Upper lobe of left lung (tissue), 6 donors: ENCODE measurements at regions not wholly inside any gene's neighbourhood (a gene's known extent, or its start where the extent isn't known, plus 50 kb on each side); places are given as distances from the start of the nearest gene placed in this dataset.

Experiments used
- ATAC-seq, 2 donors: fragments of 200-7000 bp; cut with Tn5 transposase; one replicate each; pipeline ENCODE4 v1.9.1; 2022; ENCODE audit warnings: mild to moderate bottlenecking in 2 of 2, moderate library complexity in 2 of 2; ENCODE audit not compliant: low FRiP score in 2 of 2
- DNase-seq, 2 donors: peaks; one replicate each; pipeline ENCODE4 v3.0.0-alpha.2; 2019 to 2020
- H3K27ac ChIP-seq, 4 donors: fragments of 200-600 bp; sonication (generic); one replicate each; pipeline ENCODE4 v1.5.1; 2016 to 2019
- H3K27me3 ChIP-seq, 4 donors: fragments of 200-600 bp; sonication (generic); one replicate each; pipeline ENCODE4 v1.5.1; 2017 to 2019
- H3K36me3 ChIP-seq, 4 donors: fragments of 200-600 bp; sonication (generic); one replicate each; pipeline ENCODE4 v1.5.1; 2016 to 2019
- H3K4me1 ChIP-seq, 4 donors: fragments of 200-600 bp; sonication (generic); one replicate each; pipeline ENCODE4 v1.5.1; 2018 to 2019
- H3K4me3 ChIP-seq, 4 donors: fragments of 200-600 bp; sonication (generic); one replicate each; pipeline ENCODE4 v1.5.1; 2017 to 2019; ENCODE audit warnings: mild to moderate bottlenecking in 2 of 4, moderate library complexity in 1 of 4
- H3K9me3 ChIP-seq, 4 donors: fragments of 200-600 bp; sonication (generic); one replicate each; pipeline ENCODE4 v1.5.1; 2018 to 2019
- CTCF ChIP-seq, 6 experiments: fragments of 450-650 bp in 4 of 6; fragments of 200-600 bp in 2 of 6; sonication (generic) in 2 of 6; IDR thresholded peaks; one replicate each; pipeline ENCODE4 v1.5.1; 2016 to 2019; ENCODE audit warnings: antibody characterized with exemption in 6 of 6
- EP300 ChIP-seq, 4 donors: sonication (generic); formaldehyde crosslinking; IDR thresholded peaks; one replicate each; pipeline ENCODE4 v1.5.1; 2017; ENCODE audit warnings: antibody characterized with exemption in 4 of 4, control low read depth in 2 of 4
- POLR2A ChIP-seq, 4 donors: fragments of 450-650 bp; IDR thresholded peaks; one replicate each; pipeline ENCODE4 v1.5.1; 2016 to 2017; ENCODE audit warnings: antibody characterized with exemption in 4 of 4, mild to moderate bottlenecking in 2 of 4
- POLR2AphosphoS5 ChIP-seq, 2 donors: sonication (generic); formaldehyde crosslinking; IDR thresholded peaks; one replicate each; pipeline ENCODE4 v1.5.1; 2017; ENCODE audit warnings: antibody characterized with exemption in 2 of 2
- WGBS, 2 donors: methylation state at CpG; one replicate each; pipeline ENCODE4 v1.1.5; 2017 to 2018; 5-methylcytosine and 5-hydroxymethylcytosine counted together
- donor health status: DM: no; HTN: no; CAD: no; lungs with moderate emphysema.
- donor health status: DM: no; HTN: yes; CAD: no; lungs with severe emphysema.

GRCh38 chr5:124870070-124870469 lies 123.6 kb upstream of the ZNF608 start:
- DNase-seq (no peak), ATAC-seq (no peak)
- H3K4me3 ChIP-seq = no peak overlapping the region
- H3K36me3 ChIP-seq = no peaks in the 10 kb centered on the region
- no peak for TF ChIP-seq CTCF (IDR thresholded peaks at IDR 0.05)
- H3K27me3 ChIP-seq = no peaks in the 10 kb centered on the region
- H3K4me1 ChIP-seq = peaks cover 35 to 59% (median 43%) of the 10 kb centered on the region in 4 donors
- H3K9me3 ChIP-seq = no peaks in the 10 kb centered on the region
- 31 to 38% methylated on average over 2 of the region's 2 CpGs for WGBS, 2 donors
- peak overlapping the region; percentile 14 to 73 (median 24) for H3K27ac ChIP-seq

- whole genome bisulfite sequencing, 2 donors = 81 to 88% methylated on average over 2 of the region's 2 CpGs
- DNase-seq = no peak
- ATAC-seq = no peak
- H3K27me3 ChIP-seq = no peaks in the 10 kb centered on the region
- H3K36me3 ChIP-seq = no peaks in the 10 kb centered on the region
- no peaks in the 10 kb centered on the region for H3K9me3 ChIP-seq
- TF ChIP-seq EP300 (IDR thresholded peaks at IDR 0.05) (no peak), CTCF (IDR thresholded peaks at IDR 0.05) (no peak), POLR2A (IDR thresholded peaks at IDR 0.05) (no peak), POLR2AphosphoS5 (IDR thresholded peaks at IDR 0.05) (no peak)
- H3K4me3 ChIP-seq = no peak overlapping the region
- H3K27ac ChIP-seq = no peak overlapping the region
- peaks cover 32 to 48% (median 36%) of the 10 kb centered on the region in 4 donors for H3K4me1 ChIP-seq
These were observed 124.9 kb upstream of the ZNF608 start for GRCh38 chr5:124871303-124871702.

GRCh38 chr5:124872086-124872485 lies 125.6 kb upstream of the ZNF608 start:
- DNase-seq (no peak), ATAC-seq (no peak)
- Histone ChIP-seq H3K36me3 (no peaks in the 10 kb centered on the region), H3K4me3 (no peak overlapping the region), H3K27me3 (no peaks in the 10 kb centered on the region), H3K9me3 (no peaks in the 10 kb centered on the region), H3K4me1 (peaks cover 24 to 41% (median 28%) of the 10 kb centered on the region in 4 donors), H3K27ac (peak overlapping the region in 1 of 4 donors; percentile 28)
- no peak for TF ChIP-seq EP300 (IDR thresholded peaks at IDR 0.05)
- WGBS, 2 donors = 70 to 76% methylated on average over 5 of the region's 5 CpGs

- WGBS, 2 donors = 52 to 56% methylated on average over 2 of the region's 2 CpGs
- peaks cover 20 to 37% (median 23%) of the 10 kb centered on the region in 4 donors for H3K4me1 ChIP-seq
- H3K36me3 ChIP-seq = no peaks in the 10 kb centered on the region
- no peak for ATAC-seq
- no peak overlapping the region for H3K4me3 ChIP-seq
- no peaks in the 10 kb centered on the region for H3K9me3 ChIP-seq
- DNase-seq = no peak
- TF ChIP-seq CTCF (IDR thresholded peaks at IDR 0.05) = no peak
- no peak for TF ChIP-seq EP300 (IDR thresholded peaks at IDR 0.05)
- no peak for TF ChIP-seq POLR2AphosphoS5 (IDR thresholded peaks at IDR 0.05)
- TF ChIP-seq POLR2A (IDR thresholded peaks at IDR 0.05) = no peak
- no peaks in the 10 kb centered on the region for H3K27me3 ChIP-seq
- no peak overlapping the region for H3K27ac ChIP-seq
These were observed 126.2 kb upstream of the ZNF608 start for GRCh38 chr5:124872615-124873014.

- H3K27me3 ChIP-seq = no peaks in the 10 kb centered on the region
- DNase-seq (no peak), ATAC-seq (no peak)
- no peaks in the 10 kb centered on the region for H3K9me3 ChIP-seq
- H3K36me3 ChIP-seq = no peaks in the 10 kb centered on the region
- peaks cover 17 to 32% (median 23%) of the 10 kb centered on the region in 4 donors for H3K4me1 ChIP-seq
- H3K4me3 ChIP-seq = no peak overlapping the region
- TF ChIP-seq EP300 (IDR thresholded peaks at IDR 0.05) (no peak), POLR2AphosphoS5 (IDR thresholded peaks at IDR 0.05) (no peak), POLR2A (IDR thresholded peaks at IDR 0.05) (no peak), CTCF (IDR thresholded peaks at IDR 0.05) (no peak)
- no peak overlapping the region for H3K27ac ChIP-seq
These were observed 126.7 kb upstream of the ZNF608 start for GRCh38 chr5:124873188-124873587.
